ENCODE measurements at regions not wholly inside any gene's neighbourhood (a gene's known extent, or its start where the extent isn't known, plus 50 kb on each side); places are given as distances from the start of the nearest gene placed in this dataset.

- TF ChIP-seq POLR2A (IDR thresholded peaks at IDR 0.05; ENCODE audit: borderline replicate concordance, extremely low read depth, insufficient read depth, insufficient read length): no peak
- TF ChIP-seq SRF (IDR thresholded peaks at IDR 0.05; ENCODE audit: low read depth): no peak
- TF ChIP-seq FOSL1 (IDR thresholded peaks at IDR 0.05; ENCODE audit: low read depth): no peak
- TF ChIP-seq CEBPB (IDR thresholded peaks at IDR 0.05; ENCODE audit: low read depth): no peak
- TF ChIP-seq, protein P1, sequence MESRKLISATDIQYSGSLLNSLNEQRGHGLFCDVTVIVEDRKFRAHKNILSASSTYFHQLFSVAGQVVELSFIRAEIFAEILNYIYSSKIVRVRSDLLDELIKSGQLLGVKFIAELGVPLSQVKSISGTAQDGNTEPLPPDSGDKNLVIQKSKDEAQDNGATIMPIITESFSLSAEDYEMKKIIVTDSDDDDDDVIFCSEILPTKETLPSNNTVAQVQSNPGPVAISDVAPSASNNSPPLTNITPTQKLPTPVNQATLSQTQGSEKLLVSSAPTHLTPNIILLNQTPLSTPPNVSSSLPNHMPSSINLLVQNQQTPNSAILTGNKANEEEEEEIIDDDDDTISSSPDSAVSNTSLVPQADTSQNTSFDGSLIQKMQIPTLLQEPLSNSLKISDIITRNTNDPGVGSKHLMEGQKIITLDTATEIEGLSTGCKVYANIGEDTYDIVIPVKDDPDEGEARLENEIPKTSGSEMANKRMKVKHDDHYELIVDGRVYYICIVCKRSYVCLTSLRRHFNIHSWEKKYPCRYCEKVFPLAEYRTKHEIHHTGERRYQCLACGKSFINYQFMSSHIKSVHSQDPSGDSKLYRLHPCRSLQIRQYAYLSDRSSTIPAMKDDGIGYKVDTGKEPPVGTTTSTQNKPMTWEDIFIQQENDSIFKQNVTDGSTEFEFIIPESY (IDR thresholded peaks at IDR 0.05; ENCODE audit: extremely low read depth, insufficient replicate concordance, low read length): no peak
- no peak for TF ChIP-seq ELF1 (IDR thresholded peaks at IDR 0.05; ENCODE audit: borderline replicate concordance, low read depth)
- no peak for TF ChIP-seq EZH2phosphoT487 (IDR thresholded peaks at IDR 0.05; ENCODE audit: borderline replicate concordance)
- TF ChIP-seq POLR2AphosphoS5 (IDR thresholded peaks at IDR 0.05; ENCODE audit: low read depth, low read length): no peak
- TF ChIP-seq TCF7L2 (IDR thresholded peaks at IDR 0.05; ENCODE audit: borderline replicate concordance, extremely low read depth, insufficient read depth, insufficient read length): no peak
- no peak for TF ChIP-seq MAX (IDR thresholded peaks at IDR 0.05)
- TF ChIP-seq EZH2 (IDR thresholded peaks at IDR 0.05): no peak
- no peak for TF ChIP-seq RAD21 (IDR thresholded peaks at IDR 0.05; ENCODE audit: low read depth)
- intact Hi-C loops (cut with micrococcal nuclease): no loop called here
- Histone ChIP-seq H3K27me3 (ENCODE audit: insufficient read depth, low read length) (no peaks in the 10 kb centered on the region), H3K9me2 (ENCODE audit: insufficient read depth) (no peaks in the 10 kb centered on the region), H2AFZ (ENCODE audit: low read depth, low read length, poor library complexity, severe bottlenecking) (no peak overlapping the region), H3K9ac (ENCODE audit: low read length) (no peak overlapping the region), H3K4me2 (ENCODE audit: low read length) (no peak overlapping the region), H3K27ac (ENCODE audit: low read depth, low read length) (no peak overlapping the region), H3K36me3 (ENCODE audit: control insufficient read depth in 1 of 2, insufficient read depth in 2 of 2, low read length in 2 of 2) (no peaks in the 10 kb centered on the region), H3K4me3 (replicated peaks in 1 of 2; ENCODE audit: low read depth in 1 of 2, low read length in 2 of 2) (no peak overlapping the region), H3K4me1 (ENCODE audit: control insufficient read depth in 1 of 2, insufficient read depth in 2 of 2, low read length in 2 of 2) (no peaks in the 10 kb centered on the region), H4K20me1 (ENCODE audit: insufficient read depth) (no peaks in the 10 kb centered on the region), H3K9me3 (ENCODE audit: control insufficient read depth in 1 of 2, insufficient read depth in 1 of 2, low read depth in 1 of 2, low read length in 2 of 2) (no peaks in the 10 kb centered on the region), H3K79me2 (ENCODE audit: insufficient read depth, low read length) (no peaks in the 10 kb centered on the region)
- ATAC-seq (no peak), DNase-seq (ENCODE audit: low read depth, low spot score) (no peak)
- no TSS peak for BruUV-seq (replicated peaks)
- CTCF ChIA-PET: no interaction called here
- RAD21 ChIA-PET (ENCODE audit: low non-redundant PET in 1 of 2, low total read pairs in 2 of 2, uncharacterized antibody in 2 of 2, unreplicated experiment in 2 of 2): no interaction called here
- POLR2A ChIA-PET: no interaction called here
Observed at GRCh38 chr1:195243492-195243891, 1364.7 kb downstream of the KCNT2 start.

All from HCT116 (cell line).